ENCODE measurements at regions not wholly inside any gene's neighbourhood (a gene's known extent, or its start where the extent isn't known, plus 50 kb on each side); places are given as distances from the start of the nearest gene placed in this dataset.

GRCh38 chr1:60427194-60427593 is 353.6 kb upstream of the C1orf87 start:
- Histone ChIP-seq H3K79me2 (ENCODE audit: insufficient read depth, low read length) (no peaks in the 10 kb centered on the region), H3K4me3 (replicated peaks in 1 of 2; ENCODE audit: low read depth in 1 of 2, low read length in 2 of 2) (no peak overlapping the region), H3K4me2 (ENCODE audit: low read length) (no peak overlapping the region), H3K27ac (ENCODE audit: low read depth, low read length) (no peak overlapping the region), H3K27me3 (ENCODE audit: insufficient read depth, low read length) (peaks cover 4% of the 10 kb centered on the region; the same call in 1 of the 2 replicates), H3K9me3 (ENCODE audit: control insufficient read depth in 1 of 2, insufficient read depth in 1 of 2, low read depth in 1 of 2, low read length in 2 of 2) (no peaks in the 10 kb centered on the region), H3K36me3 (ENCODE audit: control insufficient read depth in 1 of 2, insufficient read depth in 2 of 2, low read length in 2 of 2) (no peaks in the 10 kb centered on the region), H3K9ac (ENCODE audit: low read length) (no peak overlapping the region), H2AFZ (ENCODE audit: low read depth, low read length, poor library complexity, severe bottlenecking) (no peak overlapping the region), H3K4me1 (ENCODE audit: control insufficient read depth in 1 of 2, insufficient read depth in 2 of 2, low read length in 2 of 2) (no peaks in the 10 kb centered on the region), H3K9me2 (ENCODE audit: insufficient read depth) (no peaks in the 10 kb centered on the region), H4K20me1 (ENCODE audit: insufficient read depth) (no peaks in the 10 kb centered on the region)
- ATAC-seq (no peak), DNase-seq (ENCODE audit: low read depth, low spot score) (no peak)
- ChIA-PET RAD21 (ENCODE audit: low non-redundant PET in 1 of 2, low total read pairs in 2 of 2, uncharacterized antibody in 2 of 2, unreplicated experiment in 2 of 2) (no interaction called here), CTCF (no interaction called here), POLR2A (no interaction called here)
- intact Hi-C loops (cut with micrococcal nuclease), result no loop called here
- TF ChIP-seq TCF7L2 (IDR thresholded peaks at IDR 0.05; ENCODE audit: borderline replicate concordance, extremely low read depth, insufficient read depth, insufficient read length), result no peak
- no peak for TF ChIP-seq EGR1 (IDR thresholded peaks at IDR 0.05; ENCODE audit: low read depth)
- no TSS peak for BruUV-seq (replicated peaks)

GRCh38 chr1:60425528-60425927 is 352.0 kb upstream of the C1orf87 start:
- Histone ChIP-seq H3K9me2 (ENCODE audit: insufficient read depth) (no peaks in the 10 kb centered on the region), H3K36me3 (ENCODE audit: control insufficient read depth in 1 of 2, insufficient read depth in 2 of 2, low read length in 2 of 2) (no peaks in the 10 kb centered on the region), H3K4me2 (ENCODE audit: low read length) (no peak overlapping the region), H3K4me1 (ENCODE audit: control insufficient read depth in 1 of 2, insufficient read depth in 2 of 2, low read length in 2 of 2) (no peaks in the 10 kb centered on the region), H3K4me3 (replicated peaks in 1 of 2; ENCODE audit: low read depth in 1 of 2, low read length in 2 of 2) (no peak overlapping the region), H3K9me3 (ENCODE audit: control insufficient read depth in 1 of 2, insufficient read depth in 1 of 2, low read depth in 1 of 2, low read length in 2 of 2) (no peaks in the 10 kb centered on the region), H4K20me1 (ENCODE audit: insufficient read depth) (no peaks in the 10 kb centered on the region), H3K79me2 (ENCODE audit: insufficient read depth, low read length) (no peaks in the 10 kb centered on the region), H2AFZ (ENCODE audit: low read depth, low read length, poor library complexity, severe bottlenecking) (no peak overlapping the region), H3K9ac (ENCODE audit: low read length) (no peak overlapping the region), H3K27ac (ENCODE audit: low read depth, low read length) (no peak overlapping the region), H3K27me3 (ENCODE audit: insufficient read depth, low read length) (peaks cover 4% of the 10 kb centered on the region; the same call in 1 of the 2 replicates)
- TF ChIP-seq TCF7L2 (IDR thresholded peaks at IDR 0.05; ENCODE audit: borderline replicate concordance, extremely low read depth, insufficient read depth, insufficient read length) (no peak), RAD21 (IDR thresholded peaks at IDR 0.05; ENCODE audit: low read depth) (peak; percentile 51), CTCF (IDR thresholded peaks at IDR 0.05 in 2 of 3, conservative IDR thresholded peaks at IDR 0.05 in 1 of 3; ENCODE audit: borderline replicate concordance in 1 of 3, insufficient read depth in 1 of 3, low read depth in 2 of 3, low read length in 2 of 3) (peak; percentile 10 to 61 (median 57); a peak in 5 of 6 replicates), ATF3 (IDR thresholded peaks at IDR 0.05) (no peak), EGR1 (IDR thresholded peaks at IDR 0.05; ENCODE audit: low read depth) (no peak), JUND (IDR thresholded peaks at IDR 0.05) (no peak), CEBPB (IDR thresholded peaks at IDR 0.05; ENCODE audit: low read depth) (no peak)
- DNase-seq (ENCODE audit: low read depth, low spot score), result peak; percentile 10
- BruUV-seq (replicated peaks), result no TSS peak
- ATAC-seq, result peak; percentile 87
- CTCF ChIA-PET, result interaction anchor here (0.7 to 1.6 kb wide), 6 partner anchors 10 to 454 kb away, joined by 3 to 11 read pairs (median 5); no protein-coding TSS in a partner anchor
- intact Hi-C loops (cut with micrococcal nuclease), result no loop called here
- RAD21 ChIA-PET (ENCODE audit: low non-redundant PET in 1 of 2, low total read pairs in 2 of 2, uncharacterized antibody in 2 of 2, unreplicated experiment in 2 of 2), result no interaction called here
- POLR2A ChIA-PET, result no interaction called here

Measured in HCT116 (cell line).